GM23338 (cell line): ENCODE measurements at regions not wholly inside any gene's neighbourhood (a gene's known extent, or its start where the extent isn't known, plus 50 kb on each side); places are given as distances from the start of the nearest gene placed in this dataset.

ENCODE experiments used
- ATAC-seq: fragments of 200-7000 bp; cut with Tn5 transposase; 3 replicates; pipeline ENCODE4 v1.9.1; 2020
- DNase-seq: peaks from one replicate; pipeline ENCODE4 v3.0.0-alpha.2; 2015; ENCODE audit warnings: low spot score
- H2AFZ ChIP-seq: fragments of 200-600 bp; sonication (generic); 2 replicates; pipeline ENCODE4 v1.8.0; 2016; ENCODE audit warnings: antibody characterized with exemption, mild to moderate bottlenecking, moderate library complexity
- H3F3A ChIP-seq: fragments of 200-600 bp; sonication (generic); replicated peaks from 2 replicates; pipeline ENCODE4 v1.8.0; 2017; ENCODE audit warnings: antibody characterized with exemption, mixed run types, low read depth
- H3K27ac ChIP-seq: fragments of 200-600 bp; sonication (generic); 2 replicates; pipeline ENCODE4 v1.6.1; 2016; ENCODE audit warnings: low read depth
- H3K27me3 ChIP-seq: fragments of 200-600 bp; sonication (generic); 2 replicates; pipeline ENCODE4 v1.8.0; 2016; ENCODE audit warnings: mild to moderate bottlenecking, mixed run types, moderate library complexity; ENCODE audit not compliant: insufficient read depth
- H3K36me3 ChIP-seq: fragments of 200-600 bp; sonication (generic); 2 replicates; pipeline ENCODE4 v1.8.0; 2016; ENCODE audit warnings: mild to moderate bottlenecking; ENCODE audit not compliant: insufficient read depth
- H3K4me1 ChIP-seq: fragments of 200-600 bp; sonication (generic); 2 replicates; pipeline ENCODE4 v1.8.0; 2016; ENCODE audit warnings: mild to moderate bottlenecking, moderate library complexity; ENCODE audit not compliant: insufficient read depth
- H3K4me2 ChIP-seq: fragments of 200-600 bp; sonication (generic); 2 replicates; pipeline ENCODE4 v1.7.1; 2017; ENCODE audit warnings: mixed run types
- H3K4me3 ChIP-seq: fragments of 200-600 bp; sonication (generic); 2 replicates; pipeline ENCODE4 v1.6.1; 2016; ENCODE audit warnings: mixed run types
- H3K79me2 ChIP-seq: fragments of 200-600 bp; sonication (generic); replicated peaks from 2 replicates; pipeline ENCODE4 v1.8.0; 2017; ENCODE audit warnings: mild to moderate bottlenecking; ENCODE audit not compliant: insufficient read depth
- H3K9me2 ChIP-seq: fragments of 200-600 bp; sonication (generic); 2 replicates; pipeline ENCODE4 v1.8.0; 2017; ENCODE audit not compliant: insufficient read depth
- H4K20me1 ChIP-seq: fragments of 200-600 bp; sonication (generic); replicated peaks from 2 replicates; pipeline ENCODE4 v1.8.0; 2017; ENCODE audit warnings: mild to moderate bottlenecking; ENCODE audit not compliant: insufficient read depth
- H3K27ac Mint-ChIP-seq: 2 replicates; pipeline ENCODE4 v1.8.0; 2020; ENCODE audit warnings: inconsistent platforms, mild to moderate bottlenecking, moderate library complexity, mixed read lengths
- H3K27me3 Mint-ChIP-seq: 3 replicates; pipeline ENCODE4 v1.8.0; 2022; ENCODE audit warnings: low read depth, mild to moderate bottlenecking, moderate library complexity, mixed read lengths, inconsistent platforms; ENCODE audit not compliant: insufficient read depth, poor library complexity
- H3K36me3 Mint-ChIP-seq: 3 replicates; pipeline ENCODE4 v1.8.0; 2021; ENCODE audit warnings: low read depth, mild to moderate bottlenecking, inconsistent platforms, moderate library complexity, mixed read lengths
- H3K4me1 Mint-ChIP-seq: 3 replicates; pipeline ENCODE4 v1.8.0; 2020; ENCODE audit warnings: mild to moderate bottlenecking, inconsistent platforms, mixed read lengths
- H3K4me3 Mint-ChIP-seq: 3 replicates; pipeline ENCODE4 v1.8.0; 2021; ENCODE audit warnings: moderate library complexity, mild to moderate bottlenecking, inconsistent platforms, mixed read lengths
- H3K9me3 Mint-ChIP-seq: 3 replicates; pipeline ENCODE4 v1.8.0; 2020; ENCODE audit warnings: moderate library complexity, mild to moderate bottlenecking, inconsistent platforms, mixed read lengths
- CREB1 ChIP-seq: fragments of 250-450 bp; sonication (Bioruptor Pico); IDR thresholded peaks from 2 replicates; pipeline ENCODE4 v1.5.0; 2020; ENCODE audit warnings: low read depth, mild to moderate bottlenecking, moderate library complexity
- EZH2 ChIP-seq: fragments of 200-600 bp; sonication (generic); IDR thresholded peaks from one replicate; pipeline ENCODE4 v1.8.0; 2017; ENCODE audit warnings: antibody characterized with exemption, mild to moderate bottlenecking, low read depth; ENCODE audit not compliant: unreplicated experiment
- EZH2phosphoT487 ChIP-seq: fragments of 200-600 bp; sonication (generic); IDR thresholded peaks from one replicate; pipeline ENCODE4 v1.8.1; 2018; ENCODE audit warnings: antibody characterized with exemption; ENCODE audit not compliant: unreplicated experiment
- JUNB ChIP-seq: IDR thresholded peaks from one replicate; pipeline ENCODE4 v1.6.1; 2016; ENCODE audit warnings: antibody characterized with exemption; ENCODE audit not compliant: unreplicated experiment
- NANOG ChIP-seq: IDR thresholded peaks from 2 replicates; pipeline ENCODE4 v1.6.1; 2016; ENCODE audit warnings: antibody characterized with exemption, borderline replicate concordance
- POLR2AphosphoS5 ChIP-seq: IDR thresholded peaks from 2 replicates; pipeline ENCODE4 v1.6.1; 2016; ENCODE audit warnings: antibody characterized with exemption, low read depth
- REST ChIP-seq: IDR thresholded peaks from one replicate; pipeline ENCODE4 v1.6.1; 2018; ENCODE audit warnings: antibody characterized with exemption; ENCODE audit not compliant: unreplicated experiment
- STAT1 ChIP-seq: IDR thresholded peaks from one replicate; pipeline ENCODE4 v1.6.1; 2016; ENCODE audit warnings: antibody characterized with exemption; ENCODE audit not compliant: unreplicated experiment
- ZNF114 ChIP-seq: fragments of 250-450 bp; sonication (Bioruptor Pico); IDR thresholded peaks from 2 replicates; pipeline ENCODE4 v1.5.0; 2020; ENCODE audit warnings: mild to moderate bottlenecking, moderate library complexity
- ZNF331 ChIP-seq: fragments of 250-450 bp; sonication (Bioruptor Pico); IDR thresholded peaks from 2 replicates; pipeline ENCODE4 v1.5.0; 2020; ENCODE audit warnings: low read depth, mild to moderate bottlenecking, moderate library complexity
- TF ChIP-seq, protein P1 (sequence below), 2 experiments: fragments of 200-600 bp in 1 of 2; sonication (generic) in 1 of 2; conservative IDR thresholded peaks; 2 replicates each; pipeline versions ENCODE4 v1.5.1 to v1.6.1; 2016 to 2017; ENCODE audit warnings: antibody characterized with exemption in 2 of 2, low read depth in 2 of 2, mild to moderate bottlenecking in 2 of 2, moderate library complexity in 1 of 2
- TF ChIP-seq, protein P2 (sequence below): IDR thresholded peaks from 2 replicates; pipeline ENCODE4 v1.6.1; 2016; ENCODE audit warnings: antibody characterized with exemption

GRCh38 chr12:69046363-69046762 lies 113.4 kb upstream of the CPM start:
- H3K79me2 ChIP-seq, result no peaks in the 10 kb centered on the region
- peaks cover 18% of the 10 kb centered on the region; the same call in 1 of the 2 replicates for H3K9me2 ChIP-seq
- no peak overlapping the region for H3K4me3 ChIP-seq
- H3K4me1 ChIP-seq, result no peaks in the 10 kb centered on the region
- ATAC-seq (no peak), DNase-seq (no peak)
- H3F3A ChIP-seq, result no peaks in the 10 kb centered on the region
- Mint-ChIP-seq H3K36me3 (no peaks in the 10 kb centered on the region), H3K4me3 (no peak overlapping the region), H3K4me1 (peaks cover 12% of the 10 kb centered on the region), H3K27ac (no peak overlapping the region), H3K27me3 (peaks cover 2% of the 10 kb centered on the region), H3K9me3 (peaks cover 3% of the 10 kb centered on the region; the same call in 1 of the 3 replicates)
- H3K4me2 ChIP-seq, result no peak overlapping the region
- no peaks in the 10 kb centered on the region for H3K36me3 ChIP-seq
- H3K27me3 ChIP-seq, result no peaks in the 10 kb centered on the region
- H4K20me1 ChIP-seq, result no peaks in the 10 kb centered on the region
- no peak overlapping the region for H3K27ac ChIP-seq
- H2AFZ ChIP-seq, result no peak overlapping the region; the same call in 1 of the 2 replicates
- TF ChIP-seq NANOG, result no peak
- TF ChIP-seq STAT1, result no peak
- no peak for TF ChIP-seq POLR2AphosphoS5
- TF ChIP-seq CREB1 (CRISPR knock-in tag), result no peak
- TF ChIP-seq ZNF331 (CRISPR knock-in tag), result no peak
- no peak for TF ChIP-seq EZH2

- ATAC-seq, result no peak
- Mint-ChIP-seq H3K27ac (no peak overlapping the region; the same call in 1 of the 2 replicates), H3K4me1 (peaks cover 12% of the 10 kb centered on the region), H3K4me3 (no peak overlapping the region), H3K36me3 (no peaks in the 10 kb centered on the region), H3K9me3 (peaks cover 3% of the 10 kb centered on the region; the same call in 1 of the 3 replicates), H3K27me3 (peaks cover 2% of the 10 kb centered on the region)
- H4K20me1 ChIP-seq, result no peaks in the 10 kb centered on the region
- no peak overlapping the region for H3K4me2 ChIP-seq
- no peak overlapping the region for H3K4me3 ChIP-seq
- H3K27me3 ChIP-seq, result no peaks in the 10 kb centered on the region
- H3K79me2 ChIP-seq, result no peaks in the 10 kb centered on the region
- H2AFZ ChIP-seq, result peak overlapping the region; percentile 19
- H3K27ac ChIP-seq, result no peak overlapping the region
- peaks cover 18% of the 10 kb centered on the region; the same call in 1 of the 2 replicates for H3K9me2 ChIP-seq
- H3K4me1 ChIP-seq, result no peaks in the 10 kb centered on the region
- no peaks in the 10 kb centered on the region for H3F3A ChIP-seq
- no peaks in the 10 kb centered on the region for H3K36me3 ChIP-seq
- no peak for DNase-seq
- TF ChIP-seq STAT1 (no peak), EZH2phosphoT487 (no peak), EZH2 (no peak), POLR2AphosphoS5 (no peak), CREB1 (CRISPR knock-in tag) (no peak), JUNB (no peak), ZNF331 (CRISPR knock-in tag) (no peak), REST (no peak), NANOG (no peak), ZNF114 (CRISPR knock-in tag) (no peak)
- TF ChIP-seq, protein P1, sequence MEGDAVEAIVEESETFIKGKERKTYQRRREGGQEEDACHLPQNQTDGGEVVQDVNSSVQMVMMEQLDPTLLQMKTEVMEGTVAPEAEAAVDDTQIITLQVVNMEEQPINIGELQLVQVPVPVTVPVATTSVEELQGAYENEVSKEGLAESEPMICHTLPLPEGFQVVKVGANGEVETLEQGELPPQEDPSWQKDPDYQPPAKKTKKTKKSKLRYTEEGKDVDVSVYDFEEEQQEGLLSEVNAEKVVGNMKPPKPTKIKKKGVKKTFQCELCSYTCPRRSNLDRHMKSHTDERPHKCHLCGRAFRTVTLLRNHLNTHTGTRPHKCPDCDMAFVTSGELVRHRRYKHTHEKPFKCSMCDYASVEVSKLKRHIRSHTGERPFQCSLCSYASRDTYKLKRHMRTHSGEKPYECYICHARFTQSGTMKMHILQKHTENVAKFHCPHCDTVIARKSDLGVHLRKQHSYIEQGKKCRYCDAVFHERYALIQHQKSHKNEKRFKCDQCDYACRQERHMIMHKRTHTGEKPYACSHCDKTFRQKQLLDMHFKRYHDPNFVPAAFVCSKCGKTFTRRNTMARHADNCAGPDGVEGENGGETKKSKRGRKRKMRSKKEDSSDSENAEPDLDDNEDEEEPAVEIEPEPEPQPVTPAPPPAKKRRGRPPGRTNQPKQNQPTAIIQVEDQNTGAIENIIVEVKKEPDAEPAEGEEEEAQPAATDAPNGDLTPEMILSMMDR (conservative IDR thresholded peaks at IDR 0.05; ENCODE audit: low read depth in 2 of 2), result no peak
- TF ChIP-seq, protein P2, sequence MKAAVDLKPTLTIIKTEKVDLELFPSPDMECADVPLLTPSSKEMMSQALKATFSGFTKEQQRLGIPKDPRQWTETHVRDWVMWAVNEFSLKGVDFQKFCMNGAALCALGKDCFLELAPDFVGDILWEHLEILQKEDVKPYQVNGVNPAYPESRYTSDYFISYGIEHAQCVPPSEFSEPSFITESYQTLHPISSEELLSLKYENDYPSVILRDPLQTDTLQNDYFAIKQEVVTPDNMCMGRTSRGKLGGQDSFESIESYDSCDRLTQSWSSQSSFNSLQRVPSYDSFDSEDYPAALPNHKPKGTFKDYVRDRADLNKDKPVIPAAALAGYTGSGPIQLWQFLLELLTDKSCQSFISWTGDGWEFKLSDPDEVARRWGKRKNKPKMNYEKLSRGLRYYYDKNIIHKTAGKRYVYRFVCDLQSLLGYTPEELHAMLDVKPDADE, result no peak
These were observed 113.9 kb upstream of the CPM start for GRCh38 chr12:69046920-69047319.
